ENCODE measurements at regions not wholly inside any gene's neighbourhood (a gene's known extent, or its start where the extent isn't known, plus 50 kb on each side); places are given as distances from the start of the nearest gene placed in this dataset.

DNA sequence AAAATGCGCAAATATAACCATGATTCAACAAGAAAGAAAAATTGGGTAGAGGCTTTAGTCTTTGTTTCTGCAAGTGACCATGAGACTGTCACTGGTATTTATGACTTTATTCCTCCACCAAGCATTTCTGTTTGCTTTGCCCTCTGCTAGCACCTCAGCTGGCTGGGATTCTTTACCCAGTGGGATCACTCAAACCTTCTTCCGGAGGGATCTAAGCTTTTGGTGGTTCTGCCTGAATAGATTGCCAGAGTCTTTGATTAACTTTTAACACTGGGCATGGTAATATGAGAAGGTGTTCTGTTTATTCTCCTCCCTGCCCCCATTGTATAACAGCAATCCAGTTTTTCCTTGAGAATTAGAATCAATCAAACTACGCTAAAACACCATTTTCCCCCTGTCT lies 59.1 kb upstream of the FBN2 start:
- no peak for DNase-seq (ENCODE audit: low read depth, low spot score)
- H3K9ac ChIP-seq (replicated peaks; ENCODE audit: extremely low read depth, insufficient read depth, low read length) = no peak overlapping the region
- no peaks in the 10 kb centered on the region for H3K9me3 ChIP-seq (replicated peaks; ENCODE audit: control insufficient read depth, insufficient read depth, low read length)
- FAIRE-seq = no peak
- H3K27me3 ChIP-seq (ENCODE audit: control insufficient read depth in 2 of 2, insufficient read depth in 2 of 2, low read length in 2 of 2) = no peaks in the 10 kb centered on the region
- H3K79me2 ChIP-seq (ENCODE audit: control insufficient read depth, insufficient read depth, low read length) = no peaks in the 10 kb centered on the region
- TF ChIP-seq FOS (IDR thresholded peaks at IDR 0.05; ENCODE audit: borderline replicate concordance, insufficient read depth, low read length) (no peak), POLR2AphosphoS5 (IDR thresholded peaks at IDR 0.05; ENCODE audit: insufficient read depth, low read depth, low read length) (no peak), JUN (IDR thresholded peaks at IDR 0.05; ENCODE audit: borderline replicate concordance, insufficient read depth, insufficient read length, low read depth) (no peak), POLR2A (IDR thresholded peaks at IDR 0.05; ENCODE audit: low read depth, low read length) (no peak), EZH2 (IDR thresholded peaks at IDR 0.05; ENCODE audit: borderline replicate concordance, low read depth, low read length, severe bottlenecking) (no peak), GATA2 (IDR thresholded peaks at IDR 0.05; ENCODE audit: insufficient read depth, insufficient read length, low read depth, low read length) (no peak), MYC (IDR thresholded peaks at IDR 0.05; ENCODE audit: low read depth, low read length) (no peak)
- TF ChIP-seq, protein P1, sequence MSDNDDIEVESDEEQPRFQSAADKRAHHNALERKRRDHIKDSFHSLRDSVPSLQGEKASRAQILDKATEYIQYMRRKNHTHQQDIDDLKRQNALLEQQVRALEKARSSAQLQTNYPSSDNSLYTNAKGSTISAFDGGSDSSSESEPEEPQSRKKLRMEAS (IDR thresholded peaks at IDR 0.05; ENCODE audit: insufficient read depth, insufficient read length) = no peak
- TF ChIP-seq, protein P2, sequence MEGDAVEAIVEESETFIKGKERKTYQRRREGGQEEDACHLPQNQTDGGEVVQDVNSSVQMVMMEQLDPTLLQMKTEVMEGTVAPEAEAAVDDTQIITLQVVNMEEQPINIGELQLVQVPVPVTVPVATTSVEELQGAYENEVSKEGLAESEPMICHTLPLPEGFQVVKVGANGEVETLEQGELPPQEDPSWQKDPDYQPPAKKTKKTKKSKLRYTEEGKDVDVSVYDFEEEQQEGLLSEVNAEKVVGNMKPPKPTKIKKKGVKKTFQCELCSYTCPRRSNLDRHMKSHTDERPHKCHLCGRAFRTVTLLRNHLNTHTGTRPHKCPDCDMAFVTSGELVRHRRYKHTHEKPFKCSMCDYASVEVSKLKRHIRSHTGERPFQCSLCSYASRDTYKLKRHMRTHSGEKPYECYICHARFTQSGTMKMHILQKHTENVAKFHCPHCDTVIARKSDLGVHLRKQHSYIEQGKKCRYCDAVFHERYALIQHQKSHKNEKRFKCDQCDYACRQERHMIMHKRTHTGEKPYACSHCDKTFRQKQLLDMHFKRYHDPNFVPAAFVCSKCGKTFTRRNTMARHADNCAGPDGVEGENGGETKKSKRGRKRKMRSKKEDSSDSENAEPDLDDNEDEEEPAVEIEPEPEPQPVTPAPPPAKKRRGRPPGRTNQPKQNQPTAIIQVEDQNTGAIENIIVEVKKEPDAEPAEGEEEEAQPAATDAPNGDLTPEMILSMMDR (IDR thresholded peaks at IDR 0.05; ENCODE audit: extremely low read depth in 1 of 2, insufficient read depth in 1 of 2, low read depth in 1 of 2, low read length in 2 of 2) = no peak
- POLR2A ChIA-PET = no interaction called here
- H3K4me2 ChIP-seq (ENCODE audit: insufficient read depth, low read length) = no peak overlapping the region
- BruUV-seq (replicated peaks) = no TSS peak
- dilution Hi-C loops (cut with MboI; ENCODE audit: extremely low pct_ligation_motif_present, low sequenced_read_pairs) (no loop called here), intact Hi-C loops (cut with micrococcal nuclease) (no loop called here)
- H2AFZ ChIP-seq (ENCODE audit: low read depth, low read length) = no peak overlapping the region
- CTCF ChIA-PET = no interaction called here
- H3K4me3 ChIP-seq (replicated peaks in 1 of 3; ENCODE audit: insufficient read depth in 1 of 3, low read depth in 1 of 3, low read length in 3 of 3) = no peak overlapping the region
- peaks cover 2% of the 10 kb centered on the region for H3K4me1 ChIP-seq (ENCODE audit: control insufficient read depth, extremely low read depth, insufficient read depth, low read length)
- no peak overlapping the region for H3K27ac ChIP-seq (ENCODE audit: insufficient read depth, low read depth, low read length)
- H4K20me1 ChIP-seq (replicated peaks; ENCODE audit: control insufficient read depth, extremely low read depth, insufficient read depth, low read length) = no peaks in the 10 kb centered on the region
- H3K9me1 ChIP-seq (replicated peaks; ENCODE audit: control insufficient read depth, extremely low read depth, insufficient read depth, low read length) = no peaks in the 10 kb centered on the region
- H3K36me3 ChIP-seq (ENCODE audit: control insufficient read depth in 2 of 2, extremely low read depth in 1 of 2, insufficient read depth in 2 of 2, low read length in 2 of 2) = no peaks in the 10 kb centered on the region

Measured in endothelial cell of umbilical vein (primary cell).